Right cardiac atrium (tissue), 5 donors: ENCODE measurements at regions not wholly inside any gene's neighbourhood (a gene's known extent, or its start where the extent isn't known, plus 50 kb on each side); places are given as distances from the start of the nearest gene placed in this dataset.

Experiments used
- ATAC-seq, 2 donors: fragments of 200-7000 bp; cut with Tn5 transposase; one replicate each; pipeline versions ENCODE4 v1.8.0 to v1.9.1; 2020; ENCODE audit warnings: moderate library complexity in 2 of 2, mild to moderate bottlenecking in 1 of 2
- DNase-seq, 3 donors: peaks; one replicate each; pipeline ENCODE4 v3.0.0-alpha.2; 2020
- H3K27ac ChIP-seq: one replicate; pipeline ENCODE4 v1.5.1; 2013; ENCODE audit warnings: mild to moderate bottlenecking, low read length, control low read depth, moderate library complexity
- H3K27me3 ChIP-seq: one replicate; pipeline ENCODE4 v1.6.1; 2013; ENCODE audit not compliant: control insufficient read depth, insufficient read depth
- H3K4me1 ChIP-seq: one replicate; pipeline ENCODE4 v1.6.1; 2013; ENCODE audit warnings: low read length; ENCODE audit not compliant: control insufficient read depth, insufficient read depth
- H3K4me3 ChIP-seq: one replicate; pipeline ENCODE4 v1.5.1; 2013; ENCODE audit warnings: low read length, control low read depth
- H3K9me3 ChIP-seq: one replicate; pipeline ENCODE4 v1.6.1; 2013; ENCODE audit warnings: low read length; ENCODE audit not compliant: control insufficient read depth
- WGBS: extraction: QIAGEN DNeasy Blood & Tissue Kit; methylation state at CpG from one replicate; pipeline ENCODE4 v1.1.7; 2013; 5-methylcytosine and 5-hydroxymethylcytosine counted together
- intact Hi-C, 4 donors: fragments of 100-400 bp; cut with DNase I; formaldehyde crosslinking; loops; one replicate each; pipeline versions ENCODE4 v1.11.0 to v1.14.0; 2022 to 2023
- donor health status: healthy with polysubstance abuse.
- donor health status: DM: no; HTN: yes; CAD: no.
- donor health status: DM: no; HTN: no; CAD: no.
- donor health status: DM: no; HTN: yes; CAD: no; lungs with severe emphysema.
- donor health status: DM: yes; HTN: yes; CAD: no.

GRCh38 chr18:78564518-78564917 lies 415.1 kb upstream of the SALL3 start:
- no peak for DNase-seq
- intact Hi-C loops: no loop called here
- H3K4me3 ChIP-seq: no peak overlapping the region
- no peaks in the 10 kb centered on the region for H3K27me3 ChIP-seq
- H3K4me1 ChIP-seq: no peaks in the 10 kb centered on the region
- ATAC-seq: no peak
- 73% methylated on average over 14 of the region's 14 CpGs for WGBS
- no peaks in the 10 kb centered on the region for H3K9me3 ChIP-seq
- no peak overlapping the region for H3K27ac ChIP-seq

GRCh38 chr18:78565240-78565639 lies 414.4 kb upstream of the SALL3 start:
- no peak for DNase-seq

DNA sequence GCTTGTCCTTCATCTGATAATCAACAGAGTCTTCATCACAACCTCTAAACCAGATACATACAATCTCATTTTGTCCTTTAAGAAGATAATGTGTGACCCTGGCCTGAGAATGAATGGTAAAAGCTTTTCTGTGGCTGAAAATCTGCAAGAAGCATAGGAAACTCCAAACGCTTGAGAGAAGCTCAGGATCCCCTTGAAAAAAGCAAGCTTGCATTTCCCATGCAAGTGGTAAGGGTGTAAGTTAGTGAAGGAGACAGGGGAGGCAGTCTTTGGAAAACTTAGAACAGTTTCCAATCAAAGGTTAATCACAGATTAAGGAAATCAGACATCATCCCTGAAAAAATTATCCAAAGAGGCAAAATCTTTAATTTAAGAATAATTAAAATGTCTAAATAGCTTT lies 413.6 kb upstream of the SALL3 start:
- intact Hi-C loops: no loop called here
- DNase-seq: no peak
- 61% methylated on average over 1 of the region's 1 CpG for WGBS
- H3K27me3 ChIP-seq: no peaks in the 10 kb centered on the region
- no peaks in the 10 kb centered on the region for H3K9me3 ChIP-seq
- ATAC-seq: no peak
- H3K27ac ChIP-seq: no peak overlapping the region
- no peak overlapping the region for H3K4me3 ChIP-seq
- H3K4me1 ChIP-seq: no peaks in the 10 kb centered on the region

More at GRCh38 chr18:78565240-78565639, 414.4 kb upstream of the SALL3 start:
- Histone ChIP-seq H3K9me3 (no peaks in the 10 kb centered on the region), H3K27ac (no peak overlapping the region), H3K4me3 (no peak overlapping the region), H3K4me1 (no peaks in the 10 kb centered on the region), H3K27me3 (no peaks in the 10 kb centered on the region)
- 81% methylated on average over 5 of the region's 5 CpGs for WGBS
- ATAC-seq: no peak
- intact Hi-C loops: no loop called here

DNA sequence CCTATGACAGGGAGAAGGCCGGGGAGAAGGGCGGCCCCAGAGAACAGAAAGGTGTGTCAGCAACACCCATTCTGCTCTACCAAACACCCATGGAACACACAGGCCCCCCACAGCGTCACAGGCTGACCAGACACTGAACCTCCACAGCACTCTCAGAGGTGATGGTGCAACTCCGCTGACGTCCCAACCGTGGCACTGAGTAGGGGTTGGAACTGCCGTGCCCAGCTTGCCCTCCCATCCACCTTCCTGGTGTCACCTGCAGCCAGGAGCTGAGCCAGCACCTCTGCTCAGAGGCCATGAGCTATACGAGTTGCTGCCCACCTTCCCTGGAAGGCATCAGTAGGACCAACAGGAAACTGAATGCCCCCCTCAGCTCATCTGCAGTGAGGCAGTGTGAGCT lies 412.9 kb upstream of the SALL3 start:
- Histone ChIP-seq H3K4me3 (no peak overlapping the region), H3K27ac (no peak overlapping the region), H3K9me3 (no peaks in the 10 kb centered on the region), H3K4me1 (no peaks in the 10 kb centered on the region), H3K27me3 (no peaks in the 10 kb centered on the region)
- intact Hi-C loops: no loop called here
- WGBS: 89% methylated on average over 8 of the region's 8 CpGs
- no peak for DNase-seq
- ATAC-seq: no peak

DNA sequence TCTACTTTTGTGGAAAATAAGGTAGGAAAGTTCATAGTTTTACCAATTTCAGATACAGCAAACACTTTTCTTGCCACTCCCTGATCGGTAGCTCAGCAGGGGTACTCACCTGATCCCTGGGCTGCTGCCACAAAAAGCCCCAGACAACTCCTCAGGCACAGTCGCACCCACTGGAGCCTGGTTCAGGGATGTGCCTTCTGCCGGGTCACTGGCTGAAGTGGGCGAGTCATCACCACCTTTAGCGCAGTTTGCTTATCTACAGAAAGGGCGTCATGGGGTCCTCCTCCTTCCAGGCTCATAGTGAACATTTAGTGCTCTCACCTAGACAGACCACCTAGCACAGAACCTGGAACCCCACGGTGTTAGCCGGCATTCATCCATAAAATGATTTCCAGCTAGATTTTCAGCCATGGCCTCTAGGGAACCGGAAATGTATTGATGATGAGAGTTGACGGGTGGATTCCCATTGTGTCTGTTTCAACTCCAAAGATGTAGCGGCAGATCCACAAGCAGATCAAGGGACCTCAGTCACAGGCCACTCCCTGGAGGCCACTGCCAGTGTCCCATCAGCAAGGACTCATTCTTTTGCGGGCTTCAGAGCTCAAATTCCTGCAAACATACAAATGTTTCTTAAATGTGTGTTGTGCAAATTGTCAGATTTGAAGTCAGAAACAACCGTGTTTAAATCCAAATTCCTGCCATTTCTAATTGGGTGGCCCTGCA lies 408.4 kb upstream of the SALL3 start:
- Histone ChIP-seq H3K27ac (no peak overlapping the region), H3K4me1 (no peaks in the 10 kb centered on the region), H3K9me3 (peaks cover 4% of the 10 kb centered on the region), H3K4me3 (no peak overlapping the region), H3K27me3 (no peaks in the 10 kb centered on the region)
- intact Hi-C loops: no loop called here
- ATAC-seq (no peak), DNase-seq (no peak)
- 90% methylated on average over 13 of the region's 13 CpGs for WGBS

DNA sequence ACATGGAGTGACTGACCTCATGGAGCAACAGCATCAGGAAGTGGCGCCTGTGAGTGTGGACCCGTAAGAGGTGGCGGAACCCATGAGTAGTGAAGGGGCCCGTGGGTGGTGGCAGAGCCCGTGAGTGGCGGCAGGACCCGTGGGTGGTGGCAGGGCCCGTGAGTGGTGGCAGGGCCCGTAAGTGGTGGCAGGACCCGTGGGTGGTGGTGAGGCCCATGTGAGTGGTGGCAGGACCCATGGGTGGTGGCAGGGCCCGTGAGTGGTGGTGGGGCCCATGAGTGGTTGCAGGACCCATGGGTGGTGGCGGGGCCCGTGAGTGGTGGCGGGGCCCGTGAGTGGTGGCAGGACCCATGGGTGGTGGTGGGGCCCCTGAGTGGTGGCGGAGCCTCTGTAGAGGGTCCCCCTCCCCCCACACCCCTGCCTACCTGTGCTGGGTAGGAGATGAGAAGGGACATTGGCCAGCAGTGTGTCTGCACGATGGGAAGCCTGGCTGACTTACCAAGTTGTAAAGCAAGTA lies 407.7 kb upstream of the SALL3 start:
- Histone ChIP-seq H3K27ac (no peak overlapping the region), H3K27me3 (no peaks in the 10 kb centered on the region), H3K9me3 (peaks cover 4% of the 10 kb centered on the region), H3K4me1 (no peaks in the 10 kb centered on the region), H3K4me3 (no peak overlapping the region)
- no peak for DNase-seq
- WGBS: 92% methylated on average over 17 of the region's 17 CpGs
- intact Hi-C loops: no loop called here
- ATAC-seq: no peak

DNA sequence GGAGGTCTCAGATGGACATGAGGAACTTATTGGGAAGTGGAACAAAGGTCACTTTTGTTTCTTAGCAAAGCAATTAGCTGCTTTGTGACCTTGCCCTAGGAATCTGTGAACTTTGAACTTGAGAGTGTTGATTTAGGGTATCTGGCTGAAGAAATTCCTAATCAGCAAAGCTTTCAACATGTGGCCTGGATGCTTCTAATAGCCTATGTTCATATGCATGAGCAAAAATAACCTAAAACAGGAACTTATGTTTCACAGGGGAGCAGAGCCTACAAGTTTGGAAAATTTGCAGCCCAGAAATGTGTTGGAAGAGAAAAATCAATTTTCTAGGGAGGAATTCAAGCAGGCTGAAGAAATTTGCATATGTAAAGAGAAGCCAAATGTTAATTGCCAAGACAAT lies 405.8 kb upstream of the SALL3 start:
- intact Hi-C loops: no loop called here
- no peak for DNase-seq
- ATAC-seq: no peak
- Histone ChIP-seq H3K27me3 (no peaks in the 10 kb centered on the region), H3K4me1 (no peaks in the 10 kb centered on the region), H3K4me3 (no peak overlapping the region), H3K27ac (no peak overlapping the region), H3K9me3 (peaks cover 4% of the 10 kb centered on the region)

DNA sequence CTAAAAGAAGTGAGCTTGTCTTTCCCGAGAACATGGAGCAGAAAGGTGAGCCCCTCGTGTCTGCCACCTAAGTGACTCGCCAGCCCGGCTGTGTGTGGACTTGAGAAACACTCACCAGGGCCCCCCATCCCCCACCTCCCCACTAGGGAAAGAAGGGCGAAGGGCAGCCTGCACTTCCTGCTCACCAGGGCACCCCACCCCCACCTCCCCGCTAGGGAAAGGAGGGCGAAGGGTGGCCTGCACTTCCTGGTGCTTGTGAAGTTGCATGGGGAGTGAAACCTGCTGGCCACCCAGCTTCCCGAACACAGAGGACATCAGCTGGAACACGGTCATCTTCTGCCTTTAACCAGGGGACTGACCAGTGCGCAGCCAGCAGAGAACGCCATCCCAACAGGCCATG lies 402.7 kb upstream of the SALL3 start:
- Histone ChIP-seq H3K9me3 (peaks cover 4% of the 10 kb centered on the region), H3K4me1 (no peaks in the 10 kb centered on the region), H3K4me3 (no peak overlapping the region), H3K27ac (no peak overlapping the region), H3K27me3 (no peaks in the 10 kb centered on the region)
- ATAC-seq: no peak
- intact Hi-C loops: no loop called here
- WGBS: 86% methylated on average over 11 of the region's 11 CpGs
- no peak for DNase-seq

- intact Hi-C loops: no loop called here
- WGBS: 62% methylated on average over 4 of the region's 4 CpGs
- ATAC-seq (no peak), DNase-seq (no peak)
- Histone ChIP-seq H3K27ac (no peak overlapping the region), H3K9me3 (peaks cover 1% of the 10 kb centered on the region), H3K4me3 (no peak overlapping the region), H3K27me3 (no peaks in the 10 kb centered on the region), H3K4me1 (no peaks in the 10 kb centered on the region)
These were observed 400.2 kb upstream of the SALL3 start for GRCh38 chr18:78579449-78579848.

GRCh38 chr18:78579854-78580577 lies 399.6 kb upstream of the SALL3 start:
- intact Hi-C loops: no loop called here
- Histone ChIP-seq H3K4me3 (no peak overlapping the region), H3K4me1 (no peaks in the 10 kb centered on the region), H3K27ac (no peak overlapping the region), H3K27me3 (no peaks in the 10 kb centered on the region), H3K9me3 (no peaks in the 10 kb centered on the region)
- WGBS: 82% methylated on average over 16 of the region's 16 CpGs
- no peak for ATAC-seq
- no peak for DNase-seq

DNA sequence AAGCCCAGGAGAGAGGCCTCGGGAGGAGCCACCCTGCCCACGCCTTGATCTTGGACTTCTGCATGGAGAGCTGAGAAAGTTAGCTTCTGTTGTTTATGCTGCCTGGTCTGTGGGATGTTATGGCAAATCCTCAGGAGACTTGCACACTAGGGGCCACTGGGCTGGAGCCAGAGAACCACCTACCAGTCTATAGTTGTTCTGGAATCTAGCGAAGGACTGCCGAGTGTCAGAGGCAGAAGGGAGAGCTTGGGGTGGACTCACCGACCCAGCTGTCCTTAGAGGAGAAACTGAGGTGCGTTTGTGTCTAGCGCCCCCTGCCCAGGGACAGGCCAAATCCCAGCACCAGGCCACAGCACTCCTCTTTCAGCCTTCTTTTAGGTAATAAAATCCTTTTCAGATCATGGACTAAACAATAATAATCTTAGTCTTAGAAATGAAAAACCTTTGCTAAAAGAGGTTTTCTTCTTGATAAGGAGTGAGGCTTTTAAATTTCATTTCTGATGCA lies 398.7 kb upstream of the SALL3 start:
- Histone ChIP-seq H3K4me3 (no peak overlapping the region), H3K27me3 (no peaks in the 10 kb centered on the region), H3K9me3 (no peaks in the 10 kb centered on the region), H3K27ac (no peak overlapping the region), H3K4me1 (no peaks in the 10 kb centered on the region)
- ATAC-seq: no peak
- intact Hi-C loops: no loop called here
- WGBS: 82% methylated on average over 7 of the region's 7 CpGs
- no peak for DNase-seq
